ENCODE measurements at regions not wholly inside any gene's neighbourhood (a gene's known extent, or its start where the extent isn't known, plus 50 kb on each side); places are given as distances from the start of the nearest gene placed in this dataset.

GRCh38 chr1:30650968-30651320 is 72.4 kb downstream of the MATN1 start:
- intact Hi-C loops (cut with DNase I) = no loop called here
- WGBS, 2 donors = 52 to 70% methylated on average over 7 of the region's 7 CpGs
- Histone ChIP-seq H3K4me3 (replicated peaks in 1 of 3) (no peak overlapping the region), H3K36me3 (no peaks in the 10 kb centered on the region), H3K27me3 (no peaks in the 10 kb centered on the region), H3K27ac (no peak overlapping the region), H3K9me3 (no peaks in the 10 kb centered on the region), H3K4me1 (no peaks in the 10 kb centered on the region)
- DNase-seq = no peak
- TF ChIP-seq, protein P1, sequence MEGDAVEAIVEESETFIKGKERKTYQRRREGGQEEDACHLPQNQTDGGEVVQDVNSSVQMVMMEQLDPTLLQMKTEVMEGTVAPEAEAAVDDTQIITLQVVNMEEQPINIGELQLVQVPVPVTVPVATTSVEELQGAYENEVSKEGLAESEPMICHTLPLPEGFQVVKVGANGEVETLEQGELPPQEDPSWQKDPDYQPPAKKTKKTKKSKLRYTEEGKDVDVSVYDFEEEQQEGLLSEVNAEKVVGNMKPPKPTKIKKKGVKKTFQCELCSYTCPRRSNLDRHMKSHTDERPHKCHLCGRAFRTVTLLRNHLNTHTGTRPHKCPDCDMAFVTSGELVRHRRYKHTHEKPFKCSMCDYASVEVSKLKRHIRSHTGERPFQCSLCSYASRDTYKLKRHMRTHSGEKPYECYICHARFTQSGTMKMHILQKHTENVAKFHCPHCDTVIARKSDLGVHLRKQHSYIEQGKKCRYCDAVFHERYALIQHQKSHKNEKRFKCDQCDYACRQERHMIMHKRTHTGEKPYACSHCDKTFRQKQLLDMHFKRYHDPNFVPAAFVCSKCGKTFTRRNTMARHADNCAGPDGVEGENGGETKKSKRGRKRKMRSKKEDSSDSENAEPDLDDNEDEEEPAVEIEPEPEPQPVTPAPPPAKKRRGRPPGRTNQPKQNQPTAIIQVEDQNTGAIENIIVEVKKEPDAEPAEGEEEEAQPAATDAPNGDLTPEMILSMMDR (IDR thresholded peaks at IDR 0.05) = no peak
- no peak for TF ChIP-seq POLR2A (IDR thresholded peaks at IDR 0.05)

- intact Hi-C loops (cut with DNase I) = no loop called here
- Histone ChIP-seq H3K27ac (no peak overlapping the region), H3K4me1 (no peaks in the 10 kb centered on the region), H3K27me3 (no peaks in the 10 kb centered on the region), H3K4me3 (replicated peaks in 1 of 3) (no peak overlapping the region), H3K9me3 (no peaks in the 10 kb centered on the region), H3K36me3 (no peaks in the 10 kb centered on the region)
- 71 to 72% methylated on average over 13 of the region's 13 CpGs for WGBS, 2 donors
- DNase-seq = no peak
- no peak for TF ChIP-seq POLR2A (IDR thresholded peaks at IDR 0.05)
- TF ChIP-seq, protein P1 (IDR thresholded peaks at IDR 0.05) = no peak
These were observed 73.1 kb downstream of the MATN1 start for GRCh38 chr1:30650038-30650967.

- Histone ChIP-seq H3K27me3 (no peaks in the 10 kb centered on the region), H3K9me3 (no peaks in the 10 kb centered on the region), H3K4me3 (replicated peaks in 1 of 3) (no peak overlapping the region), H3K4me1 (no peaks in the 10 kb centered on the region), H3K27ac (no peak overlapping the region), H3K36me3 (no peaks in the 10 kb centered on the region)
- TF ChIP-seq POLR2A (IDR thresholded peaks at IDR 0.05) = no peak
- TF ChIP-seq, protein P1 (IDR thresholded peaks at IDR 0.05) = no peak
- DNase-seq = no peak
- whole genome bisulfite sequencing, 2 donors = 58 to 71% methylated on average over 8 of the region's 8 CpGs
- intact Hi-C loops (cut with DNase I) = no loop called here
These were observed 73.9 kb downstream of the MATN1 start for GRCh38 chr1:30649321-30649991.

DNA sequence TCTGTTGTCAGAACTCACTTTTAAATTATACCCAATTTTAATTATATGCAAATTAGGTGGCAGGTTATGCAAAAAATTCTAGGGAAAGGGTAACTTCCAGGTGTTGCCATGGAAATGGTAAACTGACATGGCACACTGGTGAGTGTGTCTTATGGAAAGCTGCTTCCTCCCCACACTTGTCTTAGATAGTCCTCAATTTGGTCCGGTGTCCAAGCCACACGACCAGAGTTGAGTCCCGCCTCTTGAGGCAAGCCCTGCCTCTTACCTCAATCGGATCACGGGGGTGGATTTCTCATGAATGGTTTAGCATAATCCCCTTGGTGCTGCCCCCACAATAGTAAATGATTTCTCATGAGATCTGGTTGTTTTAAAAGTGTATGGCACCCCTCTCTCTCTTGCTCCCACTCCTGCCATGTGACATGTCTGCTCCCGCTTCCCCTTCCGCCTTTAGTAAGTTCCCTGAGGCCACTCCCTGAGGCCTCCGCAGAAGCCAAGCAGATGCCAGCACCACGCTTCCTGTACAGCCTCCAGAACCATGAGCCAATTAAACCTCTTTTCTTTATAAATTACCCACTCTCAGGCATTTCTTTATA is 74.9 kb downstream of the MATN1 start:
- DNase-seq = no peak
- 77 to 88% methylated on average over 9 of the region's 9 CpGs for WGBS, 2 donors
- Histone ChIP-seq H3K9me3 (no peaks in the 10 kb centered on the region), H3K4me3 (replicated peaks in 1 of 3) (no peak overlapping the region), H3K27me3 (no peaks in the 10 kb centered on the region), H3K36me3 (no peaks in the 10 kb centered on the region), H3K27ac (no peak overlapping the region), H3K4me1 (no peaks in the 10 kb centered on the region)
- intact Hi-C loops (cut with DNase I) = no loop called here
- TF ChIP-seq POLR2A (IDR thresholded peaks at IDR 0.05) = no peak
- TF ChIP-seq, protein P1 (IDR thresholded peaks at IDR 0.05) = no peak

DNA sequence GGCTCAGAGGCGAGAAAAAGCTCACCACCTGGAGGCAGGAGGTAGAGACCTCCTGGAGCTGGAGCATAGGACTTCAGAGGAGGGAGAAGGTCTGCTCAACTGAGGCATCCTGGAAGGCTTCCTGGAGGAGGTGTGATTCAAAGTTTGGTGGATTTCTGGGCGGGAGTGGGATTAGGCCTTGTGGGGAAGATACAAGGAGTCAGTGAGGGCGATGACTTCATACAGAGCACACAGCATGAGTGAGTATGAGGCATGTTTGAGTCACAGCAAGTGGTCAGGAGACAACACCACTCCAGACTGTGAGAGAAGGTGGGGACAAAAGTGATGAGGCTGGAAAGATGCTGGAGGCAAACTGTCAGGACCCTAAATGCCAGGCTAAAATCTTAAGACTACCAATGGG is 77.6 kb downstream of the MATN1 start:
- intact Hi-C loops (cut with DNase I) = no loop called here
- Histone ChIP-seq H3K36me3 (no peaks in the 10 kb centered on the region), H3K4me1 (no peaks in the 10 kb centered on the region), H3K27me3 (no peaks in the 10 kb centered on the region), H3K27ac (no peak overlapping the region), H3K9me3 (no peaks in the 10 kb centered on the region), H3K4me3 (replicated peaks in 1 of 3) (no peak overlapping the region)
- TF ChIP-seq, protein P1 (IDR thresholded peaks at IDR 0.05) = no peak
- TF ChIP-seq POLR2A (IDR thresholded peaks at IDR 0.05) = no peak
- WGBS, 2 donors = 77 to 80% methylated on average over 3 of the region's 3 CpGs
- no peak for DNase-seq

Measured in thyroid gland (tissue), 4 donors.